ENCODE measurements at regions not wholly inside any gene's neighbourhood (a gene's known extent, or its start where the extent isn't known, plus 50 kb on each side); places are given as distances from the start of the nearest gene placed in this dataset.

GRCh38 chr1:87678266-87678665, 349.6 kb downstream of the LMO4 start:
- DNase-seq (ENCODE audit: low read depth, low spot score): peak; percentile 52

GRCh38 chr1:87682565-87682964, 353.9 kb downstream of the LMO4 start:
- DNase-seq (ENCODE audit: low read depth, low spot score): no peak

- DNase-seq (ENCODE audit: low read depth, low spot score): peak; percentile 9
These were observed 354.7 kb downstream of the LMO4 start for GRCh38 chr1:87683196-87683956.

- peak; percentile 63 for DNase-seq (ENCODE audit: low read depth, low spot score)
These were observed 355.5 kb downstream of the LMO4 start for GRCh38 chr1:87684194-87684593.

- DNase-seq (ENCODE audit: low read depth, low spot score): peak; percentile 88
These were observed 356.1 kb downstream of the LMO4 start for GRCh38 chr1:87684713-87685205.

DNA sequence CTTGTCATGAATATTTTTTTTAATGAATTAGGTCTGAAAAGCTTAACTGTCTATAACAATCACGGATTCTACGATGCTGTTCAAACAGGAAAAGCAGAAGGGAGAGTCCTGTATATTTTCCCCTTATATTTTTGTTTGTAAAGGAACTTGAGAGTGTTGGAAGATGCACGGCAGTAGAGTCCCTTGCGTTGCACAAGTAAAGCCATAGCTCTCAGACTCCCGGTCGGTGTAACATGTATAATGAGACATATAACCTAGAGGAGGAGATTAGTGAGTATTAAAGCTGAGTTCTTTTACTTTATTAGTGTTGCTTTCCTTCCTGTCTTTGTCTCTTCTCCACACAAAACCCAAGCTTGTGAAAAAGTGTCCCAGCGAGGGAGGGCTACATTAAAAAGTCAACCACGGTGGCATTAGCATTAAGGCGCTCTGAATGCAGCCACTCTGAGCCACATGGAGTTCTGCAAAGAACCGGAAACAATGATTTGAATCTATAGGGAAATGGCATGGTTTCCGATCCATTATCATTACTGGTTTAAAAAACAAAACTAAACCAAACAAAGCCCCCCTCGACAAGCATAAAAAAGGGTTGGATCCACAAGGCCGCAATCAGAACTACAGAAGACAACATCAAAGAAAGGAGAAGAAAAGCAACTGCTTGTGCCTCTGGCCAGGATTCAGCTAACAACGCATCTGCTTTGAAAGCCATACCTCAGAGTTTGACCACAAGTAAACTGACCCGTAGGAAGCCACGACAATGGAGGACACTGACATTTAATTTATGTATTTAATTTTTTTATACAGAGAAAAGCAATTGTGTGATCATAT, 356.8 kb downstream of the LMO4 start:
- DNase-seq (ENCODE audit: low read depth, low spot score): peak; percentile 36

DNA sequence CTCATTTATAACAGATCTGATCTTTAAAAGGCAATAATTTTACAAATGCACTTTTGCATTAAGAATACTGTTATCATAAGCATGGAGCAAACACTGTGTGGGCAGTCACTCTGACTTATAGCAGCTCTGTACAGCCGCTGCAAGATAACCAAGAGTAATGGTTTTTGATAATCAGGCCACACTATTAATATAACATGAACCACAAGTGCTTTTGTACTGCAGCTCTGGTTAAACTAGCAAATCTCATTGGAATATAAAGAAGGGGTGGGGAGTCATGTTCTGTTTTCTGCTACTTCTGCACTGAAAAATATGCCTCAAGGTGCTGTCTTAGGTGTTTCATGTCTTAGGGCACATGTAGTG, 357.4 kb downstream of the LMO4 start:
- DNase-seq (ENCODE audit: low read depth, low spot score): peak; percentile 13

DNA sequence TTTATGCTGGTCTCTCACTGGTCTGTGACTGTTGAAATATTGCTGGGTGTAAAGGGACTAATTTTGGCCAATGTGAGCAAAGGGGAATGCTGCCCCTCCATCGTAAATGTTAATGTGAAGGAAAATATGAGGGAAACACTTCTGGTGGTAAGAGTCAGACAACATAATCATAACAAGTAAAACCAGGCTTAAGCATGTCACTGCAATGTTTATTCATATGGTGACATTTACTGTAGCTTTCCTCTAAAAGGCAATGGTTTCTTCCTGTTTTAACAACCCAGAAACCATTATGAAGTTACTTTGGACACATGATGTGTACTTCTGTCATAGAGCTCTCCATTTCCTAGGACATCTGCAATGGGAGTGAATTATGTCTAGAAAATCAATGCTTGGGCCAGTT, 358.0 kb downstream of the LMO4 start:
- no peak for DNase-seq (ENCODE audit: low read depth, low spot score)

DNA sequence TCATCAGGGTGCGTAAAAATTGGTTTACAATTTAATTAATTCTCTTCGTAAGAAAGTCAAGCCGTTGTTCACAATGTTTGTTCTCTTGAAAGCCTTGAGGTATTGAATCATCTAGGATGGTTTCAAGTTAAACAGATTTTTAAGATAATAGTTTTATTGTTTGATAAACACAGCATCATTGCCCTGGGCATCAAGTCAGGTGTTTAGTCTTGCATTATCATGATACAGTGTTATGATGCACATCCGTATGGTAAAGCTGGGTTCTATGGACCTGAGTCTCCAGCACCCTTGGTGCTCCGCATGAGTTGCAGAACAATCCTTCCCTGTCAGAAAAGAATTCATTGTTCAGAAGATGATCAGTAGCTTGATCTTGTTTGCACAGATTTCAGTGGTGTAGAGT, 359.5 kb downstream of the LMO4 start:
- no peak for DNase-seq (ENCODE audit: low read depth, low spot score)

GRCh38 chr1:87689487-87689886, 360.8 kb downstream of the LMO4 start:
- DNase-seq (ENCODE audit: low read depth, low spot score): no peak

- DNase-seq (ENCODE audit: low read depth, low spot score): no peak
These were observed 367.8 kb downstream of the LMO4 start for GRCh38 chr1:87696483-87696882.

GRCh38 chr1:87702455-87702854, 373.8 kb downstream of the LMO4 start:
- DNase-seq (ENCODE audit: low read depth, low spot score): no peak

DNA sequence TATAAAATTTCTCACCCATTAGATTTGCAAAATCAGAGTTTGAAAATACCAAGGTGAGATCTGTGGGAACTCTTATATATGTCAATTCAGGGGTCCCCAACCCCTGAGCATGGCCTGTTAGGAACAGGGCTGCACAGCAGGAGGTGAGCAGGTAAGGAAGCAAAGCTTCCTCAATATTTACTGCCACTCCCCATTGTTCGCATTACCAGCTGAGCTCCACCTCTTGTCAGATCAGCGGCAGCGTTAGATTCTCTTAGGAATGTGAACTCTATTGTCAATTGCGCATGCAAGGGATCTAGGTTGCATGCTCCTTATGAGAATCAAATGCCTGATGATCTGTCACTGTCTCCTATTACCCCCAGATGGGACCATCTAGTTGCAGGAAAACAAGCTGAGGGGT, 376.6 kb downstream of the LMO4 start:
- no peak for DNase-seq (ENCODE audit: low read depth, low spot score)

DNA sequence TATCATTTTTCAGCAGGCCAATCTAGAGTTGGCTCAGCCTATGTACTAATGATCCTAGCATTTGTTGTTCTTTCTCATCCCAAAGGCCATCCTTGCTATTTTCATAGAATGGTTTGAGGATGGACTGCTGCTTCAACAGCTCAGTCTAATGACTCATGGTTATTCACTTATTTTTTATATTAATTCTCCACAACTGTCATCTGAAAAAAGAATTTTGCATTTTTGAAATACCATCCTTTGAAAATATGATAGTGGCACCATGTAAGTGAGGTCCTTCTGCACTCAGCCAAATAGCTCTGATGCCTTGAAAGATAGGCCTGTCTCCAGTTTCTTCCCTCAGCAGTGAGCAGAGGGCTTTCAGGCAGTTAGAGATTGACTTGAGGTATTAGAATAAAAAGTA, 377.5 kb downstream of the LMO4 start:
- DNase-seq (ENCODE audit: low read depth, low spot score): no peak

DNA sequence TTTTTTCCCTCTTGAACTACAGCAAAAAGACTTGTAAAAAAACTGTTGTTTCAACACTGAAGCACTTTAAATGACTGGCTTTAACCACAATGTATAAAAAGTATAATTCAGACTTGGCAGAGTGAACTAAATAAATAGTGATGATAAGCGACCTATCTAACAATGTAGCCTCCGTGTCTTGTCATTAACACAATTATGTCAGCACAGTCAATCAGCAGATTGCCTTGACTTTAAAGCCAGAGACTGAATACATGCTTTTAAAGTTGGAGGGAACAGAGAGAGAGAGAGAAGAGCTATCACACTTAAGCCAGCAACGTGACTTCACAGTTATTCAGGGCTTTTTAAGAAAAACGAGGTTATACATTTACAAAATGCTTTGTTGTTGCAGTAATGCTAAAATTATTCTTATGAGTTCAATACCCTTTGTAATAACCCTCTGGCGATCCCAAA, 378.1 kb downstream of the LMO4 start:
- DNase-seq (ENCODE audit: low read depth, low spot score): no peak

DNA sequence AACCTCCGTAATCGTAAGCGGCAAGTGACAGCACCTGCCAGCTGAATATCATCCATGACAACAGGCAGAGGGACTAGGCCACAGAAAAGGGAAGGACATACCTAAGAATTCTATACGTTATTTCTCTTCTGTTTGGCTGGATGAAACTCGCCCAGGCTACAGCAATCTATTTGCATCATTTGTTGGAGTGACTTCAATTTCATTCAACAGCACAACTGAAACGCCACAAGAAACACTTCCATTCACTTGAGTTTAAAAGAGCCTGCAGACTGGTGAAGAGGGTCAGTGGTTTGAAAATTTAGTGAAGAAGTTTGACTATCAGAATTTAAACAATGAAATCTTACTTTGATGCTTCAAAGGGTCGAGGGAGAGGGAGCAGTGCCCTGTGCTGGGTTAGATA, 378.7 kb downstream of the LMO4 start:
- no peak for DNase-seq (ENCODE audit: low read depth, low spot score)

GRCh38 chr1:87712261-87713010, 383.8 kb downstream of the LMO4 start:
- peak; percentile 57 for DNase-seq (ENCODE audit: low read depth, low spot score)

GRCh38 chr1:87714278-87714677, 385.6 kb downstream of the LMO4 start:
- DNase-seq (ENCODE audit: low read depth, low spot score): no peak

DNA sequence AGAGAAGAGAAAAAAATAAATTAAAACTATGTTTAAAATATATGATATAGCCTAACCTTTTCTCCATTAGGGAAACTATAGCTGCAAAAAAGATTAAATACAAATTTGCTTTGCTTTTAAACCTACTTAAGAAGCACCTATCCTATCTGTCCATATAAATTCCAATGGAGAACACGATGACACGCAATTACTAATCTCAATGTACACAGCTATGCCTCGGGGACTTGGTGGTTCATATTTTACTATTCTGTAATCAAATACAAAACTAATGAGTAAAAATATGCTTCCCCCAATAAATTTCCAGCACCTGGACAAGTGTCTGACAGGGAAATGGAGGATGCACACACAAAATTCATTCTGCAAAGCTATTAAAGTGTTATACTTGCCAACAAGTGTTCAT, 386.4 kb downstream of the LMO4 start:
- no peak for DNase-seq (ENCODE audit: low read depth, low spot score)

- no peak for DNase-seq (ENCODE audit: low read depth, low spot score)
These were observed 386.8 kb downstream of the LMO4 start for GRCh38 chr1:87715471-87715870.

DNA sequence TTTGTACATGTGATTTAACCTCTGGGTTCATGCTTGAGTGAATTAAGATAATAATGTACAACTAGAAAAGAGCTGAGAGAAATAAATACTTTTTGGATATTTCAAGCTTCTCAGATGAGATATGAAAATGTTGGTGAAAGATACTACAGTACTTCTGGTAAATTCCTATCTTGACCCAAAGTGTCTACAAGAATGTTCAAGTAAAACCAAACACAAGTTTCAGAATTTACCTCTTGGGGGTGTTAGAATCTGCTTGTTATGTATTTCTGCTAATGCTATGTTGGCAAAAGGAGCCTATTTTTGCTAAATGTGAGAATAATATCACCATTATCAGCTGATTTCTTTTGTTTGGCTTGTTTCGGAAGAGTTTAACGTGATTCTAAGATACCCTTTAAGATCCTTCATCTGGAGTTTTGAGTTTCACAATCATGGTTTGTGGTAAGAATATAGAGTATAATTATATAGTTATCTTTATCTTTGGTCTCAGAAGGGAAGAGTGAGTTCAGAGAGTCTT, 388.5 kb downstream of the LMO4 start:
- DNase-seq (ENCODE audit: low read depth, low spot score): no peak

Measured in astrocyte of the hippocampus (primary cell).